ENCODE measurements at regions not wholly inside any gene's neighbourhood (a gene's known extent, or its start where the extent isn't known, plus 50 kb on each side); places are given as distances from the start of the nearest gene placed in this dataset.
"Not testable (repeated sequence)": the region's sequence is repeated elsewhere in the genome, so short reads cannot be mapped to it uniquely, and the experiment has no call there.

DNA sequence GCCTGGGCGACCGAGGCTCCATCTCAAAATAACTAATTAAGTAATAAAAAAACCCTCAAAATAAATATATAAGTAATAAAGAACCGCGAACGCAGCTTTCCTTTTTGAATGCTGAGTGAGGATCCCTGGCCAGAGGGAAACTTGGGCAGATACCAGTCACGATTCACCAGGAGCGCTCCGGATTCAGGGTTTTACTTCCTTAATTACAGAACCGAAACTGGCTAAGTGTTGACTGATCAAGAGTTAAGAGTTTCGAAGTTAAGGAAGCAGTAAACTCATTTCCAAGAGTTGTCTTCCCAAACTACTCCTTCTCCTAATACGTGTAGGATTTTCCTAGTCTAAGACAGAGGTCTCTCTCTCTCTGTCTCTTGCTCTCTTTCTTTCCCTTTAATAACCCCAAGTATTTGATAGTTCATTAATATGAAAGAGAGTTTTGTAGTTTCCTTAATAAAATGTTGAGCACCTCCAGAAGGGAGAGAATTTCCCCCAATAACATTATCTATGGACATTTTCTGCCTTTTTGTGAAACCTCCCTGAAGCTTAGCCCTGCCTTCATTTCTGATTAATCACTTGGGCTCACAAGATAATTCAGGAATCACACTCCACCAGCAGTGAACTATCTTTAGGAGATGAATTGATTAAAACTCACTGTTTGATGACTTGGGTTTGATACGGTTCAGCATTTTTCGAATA lies 61.4 kb upstream of the ZNF217 start:
- in situ Hi-C loops (cut with MboI; ENCODE audit: low pct_unique_long_range_greater_than_20kb, low sequenced_read_pairs, unreplicated experiment): loop anchor here (10.0 kb wide), 1 partner anchor 80 kb away; no protein-coding TSS in a partner anchor
- no peak for DNase-seq (ENCODE audit: low spot score)
- TF ChIP-seq, protein P1, sequence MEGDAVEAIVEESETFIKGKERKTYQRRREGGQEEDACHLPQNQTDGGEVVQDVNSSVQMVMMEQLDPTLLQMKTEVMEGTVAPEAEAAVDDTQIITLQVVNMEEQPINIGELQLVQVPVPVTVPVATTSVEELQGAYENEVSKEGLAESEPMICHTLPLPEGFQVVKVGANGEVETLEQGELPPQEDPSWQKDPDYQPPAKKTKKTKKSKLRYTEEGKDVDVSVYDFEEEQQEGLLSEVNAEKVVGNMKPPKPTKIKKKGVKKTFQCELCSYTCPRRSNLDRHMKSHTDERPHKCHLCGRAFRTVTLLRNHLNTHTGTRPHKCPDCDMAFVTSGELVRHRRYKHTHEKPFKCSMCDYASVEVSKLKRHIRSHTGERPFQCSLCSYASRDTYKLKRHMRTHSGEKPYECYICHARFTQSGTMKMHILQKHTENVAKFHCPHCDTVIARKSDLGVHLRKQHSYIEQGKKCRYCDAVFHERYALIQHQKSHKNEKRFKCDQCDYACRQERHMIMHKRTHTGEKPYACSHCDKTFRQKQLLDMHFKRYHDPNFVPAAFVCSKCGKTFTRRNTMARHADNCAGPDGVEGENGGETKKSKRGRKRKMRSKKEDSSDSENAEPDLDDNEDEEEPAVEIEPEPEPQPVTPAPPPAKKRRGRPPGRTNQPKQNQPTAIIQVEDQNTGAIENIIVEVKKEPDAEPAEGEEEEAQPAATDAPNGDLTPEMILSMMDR (IDR thresholded peaks at IDR 0.05; ENCODE audit: extremely low read depth, insufficient read depth, missing control alignments): no peak

DNA sequence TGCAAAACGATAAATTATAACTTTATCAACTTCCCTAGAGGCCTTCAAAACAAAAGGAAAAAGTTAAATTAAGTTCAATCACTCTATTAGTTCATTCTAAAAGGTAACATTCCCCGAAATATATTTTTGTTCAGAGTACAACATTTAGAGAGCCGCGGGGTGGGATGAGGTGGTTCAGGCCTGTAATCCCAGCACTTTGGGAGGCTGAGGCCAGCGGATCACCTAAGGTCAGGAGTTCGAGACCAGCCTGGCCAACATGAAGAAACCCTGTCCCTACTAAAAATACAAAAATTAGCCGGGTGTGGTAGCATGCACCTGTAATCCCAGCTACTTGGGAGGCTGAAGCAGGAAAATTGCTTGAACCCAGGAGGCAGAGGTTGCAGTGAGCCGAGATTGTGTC lies 60.9 kb upstream of the ZNF217 start:
- DNase-seq (ENCODE audit: low spot score): not testable (repeated sequence)
- in situ Hi-C loops (cut with MboI; ENCODE audit: low pct_unique_long_range_greater_than_20kb, low sequenced_read_pairs, unreplicated experiment): loop anchor here (10.0 kb wide), 1 partner anchor 80 kb away; no protein-coding TSS in a partner anchor

DNA sequence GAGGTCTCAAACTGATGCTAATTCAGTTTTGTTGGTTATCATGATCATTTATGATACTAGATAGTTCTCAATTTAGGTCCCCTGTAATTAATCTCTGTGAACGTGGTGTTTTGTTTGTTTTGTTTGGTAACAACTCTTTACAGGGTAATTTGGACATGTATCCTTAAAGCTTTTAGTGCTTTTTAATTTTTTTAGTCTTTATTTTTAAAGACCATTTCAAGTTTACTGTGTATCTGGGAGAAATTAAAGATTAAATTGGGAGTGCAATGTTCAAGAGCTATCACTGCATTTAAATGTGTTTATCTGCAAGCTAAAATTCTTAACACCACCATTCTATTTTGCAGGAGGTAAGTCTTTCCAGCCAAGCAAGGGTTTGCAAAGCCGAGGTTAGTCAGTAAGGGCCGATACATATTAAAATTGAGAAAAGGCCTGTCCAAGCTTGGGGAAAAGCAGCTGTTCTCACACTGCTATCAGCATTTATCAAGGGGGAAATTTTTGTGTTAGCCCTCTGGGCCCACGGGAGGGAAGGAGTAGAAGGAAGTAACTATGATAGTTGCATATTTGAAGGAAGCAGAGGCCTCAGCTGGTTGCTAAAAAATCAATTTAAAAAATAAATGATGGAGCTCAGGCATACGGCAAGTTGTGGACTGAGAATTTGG lies 59.3 kb upstream of the ZNF217 start:
- DNase-seq (ENCODE audit: low spot score): no peak
- in situ Hi-C loops (cut with MboI; ENCODE audit: low pct_unique_long_range_greater_than_20kb, low sequenced_read_pairs, unreplicated experiment): loop anchor here (10.0 kb wide), 1 partner anchor 82 kb away; no protein-coding TSS in a partner anchor
- TF ChIP-seq, protein P1 (IDR thresholded peaks at IDR 0.05; ENCODE audit: extremely low read depth, insufficient read depth, missing control alignments): no peak

DNA sequence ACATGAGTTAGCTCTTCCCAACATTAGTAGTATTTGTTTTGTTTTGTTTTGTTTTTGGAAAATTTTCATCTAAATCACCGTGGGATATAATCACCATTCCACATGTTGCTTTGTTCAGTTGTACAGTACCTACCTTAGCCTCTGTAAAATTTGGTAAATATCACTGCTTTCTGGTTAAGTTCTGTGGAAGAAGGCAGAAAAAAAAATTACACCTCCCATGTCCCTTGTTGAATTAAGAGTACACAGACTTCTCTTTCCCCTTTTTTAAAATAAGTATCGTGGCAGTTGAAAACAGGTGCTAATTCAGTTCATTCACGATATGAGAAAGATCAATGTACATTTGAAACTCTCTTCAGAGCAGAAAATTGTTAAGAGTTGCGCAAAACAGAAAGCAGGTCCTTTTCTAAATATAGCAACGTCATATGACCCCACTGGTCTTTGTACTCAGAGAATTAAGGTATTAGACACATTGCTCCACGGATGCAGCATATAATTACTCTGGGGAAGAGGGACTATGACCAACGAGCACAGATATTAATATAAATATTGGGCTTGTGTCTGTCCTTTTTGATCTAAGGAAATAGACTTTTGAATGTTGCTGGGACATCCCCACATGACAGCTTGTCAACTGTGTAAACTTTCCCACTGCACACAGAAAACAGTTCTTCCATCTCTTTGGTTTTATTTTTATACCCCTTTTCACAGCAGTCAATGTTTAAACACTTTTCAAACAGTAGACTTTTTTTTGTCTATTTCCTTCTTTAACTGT lies 58.6 kb upstream of the ZNF217 start:
- TF ChIP-seq, protein P1 (IDR thresholded peaks at IDR 0.05; ENCODE audit: extremely low read depth, insufficient read depth, missing control alignments): no peak
- in situ Hi-C loops (cut with MboI; ENCODE audit: low pct_unique_long_range_greater_than_20kb, low sequenced_read_pairs, unreplicated experiment): loop anchor here (10.0 kb wide), 1 partner anchor 83 kb away; no protein-coding TSS in a partner anchor
- DNase-seq (ENCODE audit: low spot score): peak; percentile 71

DNA sequence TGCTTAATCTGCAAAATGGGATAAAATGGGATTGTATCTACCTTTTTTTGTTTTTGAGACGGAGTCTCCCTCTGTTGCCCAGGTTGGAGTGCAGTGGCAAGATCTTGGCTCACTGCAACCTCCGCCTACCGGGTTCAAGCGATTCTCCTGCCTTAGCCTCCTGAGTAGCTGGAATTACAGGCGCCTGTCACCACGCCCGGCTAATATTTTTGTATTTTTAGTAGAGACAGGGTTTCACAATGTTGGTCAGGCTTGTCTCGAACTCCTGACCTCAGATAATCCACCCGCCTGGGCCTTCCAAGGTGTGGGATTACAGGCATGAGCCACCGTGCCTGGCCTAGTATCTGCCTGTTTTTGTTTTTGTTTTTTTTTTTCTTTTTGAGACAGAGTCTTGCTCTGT lies 55.9 kb upstream of the ZNF217 start:
- DNase-seq (ENCODE audit: low spot score); in situ Hi-C loops (cut with MboI; ENCODE audit: low pct_unique_long_range_greater_than_20kb, low sequenced_read_pairs, unreplicated experiment): not testable (repeated sequence)

DNA sequence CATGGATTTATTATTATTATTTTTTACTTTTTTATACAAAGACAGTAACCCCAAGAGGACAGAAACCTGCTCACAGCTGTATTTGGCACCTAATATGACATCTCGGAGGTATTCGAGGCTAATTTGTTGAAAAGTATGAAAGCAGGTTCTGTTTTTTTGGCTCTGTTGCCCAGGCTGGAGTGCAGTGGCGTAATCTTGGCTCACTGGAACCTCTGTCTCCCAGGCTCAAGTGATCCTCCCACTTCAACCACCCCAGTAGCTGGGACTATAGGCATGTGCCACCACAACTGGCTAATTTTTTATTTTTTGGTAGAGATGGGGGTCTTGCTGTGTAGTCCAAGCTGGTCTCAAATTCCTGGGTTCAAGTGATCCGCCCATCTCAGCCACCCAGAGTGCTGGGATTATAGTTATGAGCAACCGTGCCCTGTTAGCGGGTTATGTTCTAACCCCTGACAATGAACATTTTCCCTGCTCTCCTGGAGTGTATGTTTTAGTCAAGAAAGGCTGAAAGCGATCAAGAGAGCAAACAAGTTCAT lies 53.7 kb upstream of the ZNF217 start:
- no peak for DNase-seq (ENCODE audit: low spot score)
- TF ChIP-seq, protein P1 (IDR thresholded peaks at IDR 0.05; ENCODE audit: extremely low read depth, insufficient read depth, missing control alignments): no peak
- in situ Hi-C loops (cut with MboI; ENCODE audit: low pct_unique_long_range_greater_than_20kb, low sequenced_read_pairs, unreplicated experiment): no loop called here

DNA sequence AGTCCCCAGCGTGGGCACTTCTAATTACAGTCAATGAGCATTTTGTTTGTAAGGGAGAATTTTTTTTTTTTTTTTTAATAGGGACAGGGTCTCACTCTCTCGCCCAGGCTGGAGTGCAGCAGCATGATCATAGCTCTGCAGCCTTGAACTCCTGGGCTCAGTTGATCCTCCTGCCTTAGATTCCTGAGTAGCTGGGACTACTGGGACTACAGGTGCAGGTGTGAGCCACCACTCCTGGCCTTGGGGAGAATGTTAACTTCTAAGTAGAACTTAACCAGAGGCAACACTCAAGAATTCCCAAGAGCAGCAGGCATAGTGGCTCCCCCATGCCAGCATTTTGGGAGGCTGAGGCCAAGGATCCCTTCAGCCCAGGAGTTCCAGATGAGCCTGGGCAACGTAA lies 52.9 kb upstream of the ZNF217 start:
- in situ Hi-C loops (cut with MboI; ENCODE audit: low pct_unique_long_range_greater_than_20kb, low sequenced_read_pairs, unreplicated experiment): no loop called here
- TF ChIP-seq, protein P1 (IDR thresholded peaks at IDR 0.05; ENCODE audit: extremely low read depth, insufficient read depth, missing control alignments): no peak
- no peak for DNase-seq (ENCODE audit: low spot score)
